AG09319 (cell line): ENCODE measurements at regions not wholly inside any gene's neighbourhood (a gene's known extent, or its start where the extent isn't known, plus 50 kb on each side); places are given as distances from the start of the nearest gene placed in this dataset.

ENCODE experiments used
- DNase-seq: peaks from one replicate; pipeline ENCODE4 v3.0.0-alpha.2; 2010; ENCODE audit warnings: low read depth; ENCODE audit errors: extremely low read depth
- CTCF ChIP-seq: IDR thresholded peaks from 2 replicates; pipeline ENCODE4 v1.5.1; 2011; ENCODE audit warnings: low read depth, mild to moderate bottlenecking, inconsistent platforms, low read length, moderate library complexity

DNA sequence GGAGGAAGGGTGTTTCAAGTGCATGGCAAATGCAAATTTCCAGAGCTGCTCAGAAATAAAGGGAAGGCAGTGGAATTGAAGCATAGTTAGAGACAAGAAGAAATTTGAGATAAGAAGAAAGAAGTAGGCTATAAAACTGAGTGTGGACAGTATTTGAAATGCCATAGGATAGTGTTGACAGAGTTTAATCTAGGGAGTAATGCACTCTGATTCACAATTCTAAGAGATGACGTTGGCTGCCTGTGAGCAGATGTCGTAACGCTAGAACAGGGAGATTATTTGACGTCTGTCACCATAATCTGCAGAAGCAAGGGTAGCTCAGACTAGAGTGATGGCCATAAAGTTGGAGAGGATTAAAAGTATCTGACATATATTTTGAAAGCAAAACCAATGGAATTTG is 389.9 kb upstream of the KIRREL3 start:
- no peak for DNase-seq
- no peak for TF ChIP-seq CTCF

GRCh38 chr11:127385071-127385470 is 384.5 kb upstream of the KIRREL3 start:
- no peak for DNase-seq
- no peak for TF ChIP-seq CTCF

DNA sequence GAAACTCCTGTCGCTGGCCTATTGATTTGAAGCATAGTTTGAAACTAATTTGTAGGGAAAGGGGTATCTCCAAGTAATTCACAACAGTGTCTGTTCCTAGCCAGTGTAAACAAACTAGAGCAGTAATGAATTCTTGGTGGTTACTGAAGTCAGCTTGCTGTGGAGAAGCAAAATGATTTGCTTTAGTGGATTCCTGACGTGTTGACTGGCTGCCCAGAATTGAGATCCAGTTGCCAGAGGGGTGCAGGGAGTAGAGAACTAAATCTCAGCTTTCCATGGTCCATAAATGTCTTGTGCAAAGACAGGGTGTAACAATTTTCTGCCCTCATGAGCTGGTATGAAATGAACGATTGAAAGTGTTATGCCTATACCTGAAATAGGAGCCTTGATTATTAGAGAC is 382.5 kb upstream of the KIRREL3 start:
- TF ChIP-seq CTCF = no peak
- DNase-seq = no peak

- TF ChIP-seq CTCF = no peak
- no peak for DNase-seq
These were observed 380.7 kb upstream of the KIRREL3 start for GRCh38 chr11:127381247-127381646.

DNA sequence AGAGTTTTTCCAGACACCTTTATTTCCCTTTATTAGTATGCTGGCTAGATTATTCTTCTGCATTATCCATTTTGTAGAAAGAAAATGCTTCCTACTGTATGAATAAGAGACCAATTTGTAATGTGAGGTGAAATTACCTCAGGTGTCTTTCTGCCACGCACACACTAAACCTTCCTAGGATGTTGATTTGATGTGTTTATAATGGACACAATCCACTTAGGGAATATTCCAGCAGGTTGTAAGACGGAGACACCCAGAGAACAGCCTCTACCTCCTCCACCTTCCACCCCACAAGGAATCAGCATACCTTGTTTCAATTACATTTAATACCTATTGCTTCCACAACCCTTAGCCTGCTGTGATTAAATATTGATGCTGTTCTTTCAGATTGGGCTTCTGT is 379.1 kb upstream of the KIRREL3 start:
- no peak for DNase-seq
- no peak for TF ChIP-seq CTCF

GRCh38 chr11:127376301-127376700 is 375.7 kb upstream of the KIRREL3 start:
- no peak for TF ChIP-seq CTCF
- no peak for DNase-seq

GRCh38 chr11:127369356-127369755 is 368.8 kb upstream of the KIRREL3 start:
- TF ChIP-seq CTCF = no peak
- no peak for DNase-seq
